ENCODE measurements at regions not wholly inside any gene's neighbourhood (a gene's known extent, or its start where the extent isn't known, plus 50 kb on each side); places are given as distances from the start of the nearest gene placed in this dataset.

DNA sequence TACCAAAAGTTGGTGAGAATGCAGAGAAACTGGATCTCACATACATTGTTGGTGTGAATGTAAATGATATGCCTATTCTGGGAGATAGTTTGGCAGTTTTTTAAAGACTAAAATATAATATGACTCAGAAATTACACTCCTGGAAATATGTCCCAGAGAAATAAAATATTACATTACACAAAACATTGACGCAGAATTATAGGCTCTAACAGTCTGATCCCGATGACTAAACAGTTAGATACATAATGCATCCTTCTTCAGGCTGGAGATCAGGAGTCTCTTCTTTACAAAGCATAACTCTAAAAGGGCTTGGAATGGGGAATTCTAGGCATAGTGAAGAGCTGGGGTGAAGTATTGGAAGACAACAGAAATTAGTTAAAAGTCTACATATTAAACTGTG is 586.2 kb upstream of the NECTIN3 start:
- no peaks in the 10 kb centered on the region; the same call in 2 of the 3 replicates for H3K9me3 ChIP-seq (replicated peaks; ENCODE audit: control insufficient read depth, insufficient read depth, low read length)
- no TSS peak for BruUV-seq (replicated peaks)
- ChIA-PET CTCF (no interaction called here), POLR2A (no interaction called here), RAD21 (ENCODE audit: unreplicated experiment) (no interaction called here), SMC1A (ENCODE audit: uncharacterized antibody, unreplicated experiment) (no interaction called here)
- in situ Hi-C loops (cut with MboI): no loop called here
- no peak overlapping the region for H3K4me3 ChIP-seq
- WGBS (ENCODE audit: insufficient coverage, insufficient replicate concordance, low lambda C conversion rate, missing lambda C conversion rate): 27% methylated on average over 2 of the region's 2 CpGs
- intact Hi-C loops (cut with micrococcal nuclease; ENCODE audit: unreplicated experiment): no loop called here
- H3K27ac ChIP-seq (ENCODE audit: control insufficient read depth, insufficient read depth): no peak overlapping the region
- H3K4me1 ChIP-seq (ENCODE audit: control insufficient read depth, insufficient read depth, low read length): no peaks in the 10 kb centered on the region
- no peak overlapping the region for H2AFZ ChIP-seq (ENCODE audit: control insufficient read depth, low read depth, low read length)
- H3K9ac ChIP-seq (ENCODE audit: control insufficient read depth, insufficient read depth, low read length): no peak overlapping the region
- no peaks in the 10 kb centered on the region for H3K27me3 ChIP-seq (replicated peaks in 1 of 2; ENCODE audit: control insufficient read depth in 2 of 2, insufficient read depth in 2 of 2, low read length in 1 of 2)
- no peak for DNase-seq (ENCODE audit: low read depth, low spot score)
- H3K36me3 ChIP-seq (ENCODE audit: control insufficient read depth in 2 of 2, insufficient read depth in 2 of 2, low read length in 1 of 2): no peaks in the 10 kb centered on the region
- no peaks in the 10 kb centered on the region for H3K79me2 ChIP-seq (ENCODE audit: control insufficient read depth, insufficient read depth, low read length)
- H4K20me1 ChIP-seq (ENCODE audit: control insufficient read depth, insufficient read depth): no peaks in the 10 kb centered on the region
- H3K4me2 ChIP-seq (ENCODE audit: control insufficient read depth, insufficient read depth): no peak overlapping the region
- no peak for ATAC-seq
- FAIRE-seq: no peak
- TF ChIP-seq ZBED1 (IDR thresholded peaks at IDR 0.05; ENCODE audit: borderline replicate concordance) (no peak), NFYB (IDR thresholded peaks at IDR 0.05; ENCODE audit: insufficient read depth, low read depth, low read length) (no peak), JUNB (IDR thresholded peaks at IDR 0.05) (no peak)
- TF ChIP-seq, protein P1, sequence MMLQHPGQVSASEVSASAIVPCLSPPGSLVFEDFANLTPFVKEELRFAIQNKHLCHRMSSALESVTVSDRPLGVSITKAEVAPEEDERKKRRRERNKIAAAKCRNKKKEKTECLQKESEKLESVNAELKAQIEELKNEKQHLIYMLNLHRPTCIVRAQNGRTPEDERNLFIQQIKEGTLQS (IDR thresholded peaks at IDR 0.05; ENCODE audit: borderline replicate concordance, extremely low read depth, low read depth, low read length): no peak
- TF ChIP-seq, protein P2, sequence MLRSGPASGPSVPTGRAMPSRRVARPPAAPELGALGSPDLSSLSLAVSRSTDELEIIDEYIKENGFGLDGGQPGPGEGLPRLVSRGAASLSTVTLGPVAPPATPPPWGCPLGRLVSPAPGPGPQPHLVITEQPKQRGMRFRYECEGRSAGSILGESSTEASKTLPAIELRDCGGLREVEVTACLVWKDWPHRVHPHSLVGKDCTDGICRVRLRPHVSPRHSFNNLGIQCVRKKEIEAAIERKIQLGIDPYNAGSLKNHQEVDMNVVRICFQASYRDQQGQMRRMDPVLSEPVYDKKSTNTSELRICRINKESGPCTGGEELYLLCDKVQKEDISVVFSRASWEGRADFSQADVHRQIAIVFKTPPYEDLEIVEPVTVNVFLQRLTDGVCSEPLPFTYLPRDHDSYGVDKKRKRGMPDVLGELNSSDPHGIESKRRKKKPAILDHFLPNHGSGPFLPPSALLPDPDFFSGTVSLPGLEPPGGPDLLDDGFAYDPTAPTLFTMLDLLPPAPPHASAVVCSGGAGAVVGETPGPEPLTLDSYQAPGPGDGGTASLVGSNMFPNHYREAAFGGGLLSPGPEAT (IDR thresholded peaks at IDR 0.05; ENCODE audit: low read depth): no peak

DNA sequence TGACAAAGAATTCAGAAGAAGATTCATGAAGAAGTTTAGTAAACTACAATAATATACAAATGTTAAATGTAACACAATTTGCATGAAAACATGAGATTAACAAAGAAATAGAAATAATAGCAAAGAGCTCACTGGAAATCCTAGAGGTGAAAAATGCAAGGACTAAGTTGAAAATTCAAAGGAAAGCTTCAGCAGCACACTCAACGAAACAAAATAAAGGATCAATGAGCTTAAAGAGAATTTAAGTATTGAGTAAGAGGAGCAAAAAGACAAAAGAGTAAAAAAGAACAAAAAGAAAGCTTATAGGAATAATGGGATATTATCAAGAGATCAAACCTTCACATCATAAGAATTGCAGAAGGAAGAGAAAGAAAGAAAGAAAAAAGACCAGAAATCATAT is 583.8 kb upstream of the NECTIN3 start:
- Histone ChIP-seq H4K20me1 (ENCODE audit: control insufficient read depth, insufficient read depth) (no peaks in the 10 kb centered on the region), H3K27ac (ENCODE audit: control insufficient read depth, insufficient read depth) (no peak overlapping the region), H3K27me3 (replicated peaks in 1 of 2; ENCODE audit: control insufficient read depth in 2 of 2, insufficient read depth in 2 of 2, low read length in 1 of 2) (no peaks in the 10 kb centered on the region), H3K4me3 (no peak overlapping the region), H3K79me2 (ENCODE audit: control insufficient read depth, insufficient read depth, low read length) (no peaks in the 10 kb centered on the region), H2AFZ (ENCODE audit: control insufficient read depth, low read depth, low read length) (no peak overlapping the region), H3K4me1 (ENCODE audit: control insufficient read depth, insufficient read depth, low read length) (no peaks in the 10 kb centered on the region), H3K9ac (ENCODE audit: control insufficient read depth, insufficient read depth, low read length) (no peak overlapping the region), H3K4me2 (ENCODE audit: control insufficient read depth, insufficient read depth) (no peak overlapping the region), H3K9me3 (replicated peaks; ENCODE audit: control insufficient read depth, insufficient read depth, low read length) (no peaks in the 10 kb centered on the region; the same call in 2 of the 3 replicates), H3K36me3 (ENCODE audit: control insufficient read depth in 2 of 2, insufficient read depth in 2 of 2, low read length in 1 of 2) (no peaks in the 10 kb centered on the region)
- RAD21 ChIA-PET (ENCODE audit: unreplicated experiment): no interaction called here
- 0% methylated on average over 1 of the region's 1 CpG for WGBS (ENCODE audit: insufficient coverage, insufficient replicate concordance, low lambda C conversion rate, missing lambda C conversion rate)
- SMC1A ChIA-PET (ENCODE audit: uncharacterized antibody, unreplicated experiment): interaction anchor here (1.6 kb wide), 1 partner anchor 14 kb away, joined by 3 read pairs; no protein-coding TSS in a partner anchor
- ATAC-seq (no peak), DNase-seq (ENCODE audit: low read depth, low spot score) (no peak), FAIRE-seq (no peak)
- intact Hi-C loops (cut with micrococcal nuclease; ENCODE audit: unreplicated experiment): no loop called here
- CTCF ChIA-PET: no interaction called here
- in situ Hi-C loops (cut with MboI): no loop called here
- no TSS peak for BruUV-seq (replicated peaks)
- POLR2A ChIA-PET: no interaction called here
- TF ChIP-seq RBBP5 (conservative IDR thresholded peaks at IDR 0.05) (no peak), EGR1 (IDR thresholded peaks at IDR 0.05; ENCODE audit: borderline replicate concordance in 1 of 2, low read depth in 2 of 2, low read length in 2 of 2) (no peak), NR2C2 (IDR thresholded peaks at IDR 0.05; ENCODE audit: borderline replicate concordance, control insufficient read depth, insufficient read length, low read depth) (no peak), TCF12 (IDR thresholded peaks at IDR 0.05; ENCODE audit: low read depth, low read length) (no peak), ASH2L (IDR thresholded peaks at IDR 0.05; ENCODE audit: borderline replicate concordance, low read depth) (no peak), TCF7 (IDR thresholded peaks at IDR 0.05; ENCODE audit: borderline replicate concordance) (no peak), RB1 (IDR thresholded peaks at IDR 0.05; ENCODE audit: borderline replicate concordance) (no peak), ETV6 (conservative IDR thresholded peaks at IDR 0.05 in 1 of 2, IDR thresholded peaks at IDR 0.05 in 1 of 2; ENCODE audit: borderline replicate concordance in 1 of 2, low read depth in 1 of 2) (no peak), EZH2 (IDR thresholded peaks at IDR 0.05; ENCODE audit: borderline replicate concordance, control insufficient read depth, low read depth, low read length) (no peak)
- TF ChIP-seq, protein P1 (IDR thresholded peaks at IDR 0.05; ENCODE audit: borderline replicate concordance, extremely low read depth, low read depth, low read length): no peak
- TF ChIP-seq, protein P3, sequence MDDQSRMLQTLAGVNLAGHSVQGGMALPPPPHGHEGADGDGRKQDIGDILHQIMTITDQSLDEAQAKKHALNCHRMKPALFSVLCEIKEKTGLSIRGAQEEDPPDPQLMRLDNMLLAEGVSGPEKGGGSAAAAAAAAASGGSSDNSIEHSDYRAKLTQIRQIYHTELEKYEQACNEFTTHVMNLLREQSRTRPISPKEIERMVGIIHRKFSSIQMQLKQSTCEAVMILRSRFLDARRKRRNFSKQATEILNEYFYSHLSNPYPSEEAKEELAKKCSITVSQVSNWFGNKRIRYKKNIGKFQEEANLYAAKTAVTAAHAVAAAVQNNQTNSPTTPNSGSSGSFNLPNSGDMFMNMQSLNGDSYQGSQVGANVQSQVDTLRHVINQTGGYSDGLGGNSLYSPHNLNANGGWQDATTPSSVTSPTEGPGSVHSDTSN (IDR thresholded peaks at IDR 0.05; ENCODE audit: insufficient replicate concordance, low read depth, low read length): no peak

All from GM12878 (cell line).